ENCODE measurements at regions not wholly inside any gene's neighbourhood (a gene's known extent, or its start where the extent isn't known, plus 50 kb on each side); places are given as distances from the start of the nearest gene placed in this dataset.

- TF ChIP-seq KDM5A (IDR thresholded peaks at IDR 0.05; ENCODE audit: low read length): no peak
- TF ChIP-seq NRF1 (IDR thresholded peaks at IDR 0.05; ENCODE audit: low read depth, low read length): no peak
- TF ChIP-seq SIN3A (conservative IDR thresholded peaks at IDR 0.05 in 1 of 2, IDR thresholded peaks at IDR 0.05 in 1 of 2; ENCODE audit: low read depth in 1 of 2, low read length in 2 of 2): no peak
- no peak for TF ChIP-seq CHD7 (IDR thresholded peaks at IDR 0.05; ENCODE audit: insufficient replicate concordance, low read length)
- TF ChIP-seq ASH2L (IDR thresholded peaks at IDR 0.05; ENCODE audit: low read length): no peak
Measured at GRCh38 chr10:55002420-55002819, 201.4 kb upstream of the PCDH15 start (continued).

All from H1 (cell line).